Breast epithelium (tissue), 3 donors: ENCODE measurements at regions not wholly inside any gene's neighbourhood (a gene's known extent, or its start where the extent isn't known, plus 50 kb on each side); places are given as distances from the start of the nearest gene placed in this dataset.

Experiments
- POLR2A ChIP-seq: fragments of 450-650 bp; IDR thresholded peaks from one replicate; pipeline ENCODE4 v1.6.1; 2016; ENCODE audit warnings: antibody characterized with exemption, mild to moderate bottlenecking, moderate library complexity
- POLR2AphosphoS5 ChIP-seq, 3 donors: sonication (generic); formaldehyde crosslinking; IDR thresholded peaks; one replicate each; pipeline ENCODE4 v1.6.1; 2017; ENCODE audit warnings: antibody characterized with exemption in 3 of 3
- TF ChIP-seq, protein P1 (sequence below), 3 donors: fragments of 450-650 bp; IDR thresholded peaks; one replicate each; pipeline ENCODE4 v1.5.1; 2016 to 2017; ENCODE audit warnings: antibody characterized with exemption in 3 of 3, mild to moderate bottlenecking in 3 of 3, moderate library complexity in 3 of 3

DNA sequence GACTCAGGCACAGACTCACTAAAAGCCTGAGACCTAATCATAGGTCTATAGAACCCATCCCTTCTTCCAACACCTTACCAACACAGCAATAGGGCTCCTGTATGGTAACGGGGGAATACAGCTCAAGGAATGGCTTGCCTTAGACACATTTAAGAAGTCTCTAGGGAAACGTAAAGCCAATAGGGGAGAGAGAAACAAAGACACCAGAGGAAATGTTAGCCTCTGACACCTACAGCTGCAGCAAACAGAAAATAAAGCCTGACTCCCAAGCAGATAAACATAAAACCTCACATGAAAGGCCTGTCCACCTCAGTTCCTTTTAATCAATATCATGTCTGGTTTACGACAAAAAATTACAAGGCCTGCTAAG is 51.1 kb upstream of the NCOA1 start:
- TF ChIP-seq, protein P1, sequence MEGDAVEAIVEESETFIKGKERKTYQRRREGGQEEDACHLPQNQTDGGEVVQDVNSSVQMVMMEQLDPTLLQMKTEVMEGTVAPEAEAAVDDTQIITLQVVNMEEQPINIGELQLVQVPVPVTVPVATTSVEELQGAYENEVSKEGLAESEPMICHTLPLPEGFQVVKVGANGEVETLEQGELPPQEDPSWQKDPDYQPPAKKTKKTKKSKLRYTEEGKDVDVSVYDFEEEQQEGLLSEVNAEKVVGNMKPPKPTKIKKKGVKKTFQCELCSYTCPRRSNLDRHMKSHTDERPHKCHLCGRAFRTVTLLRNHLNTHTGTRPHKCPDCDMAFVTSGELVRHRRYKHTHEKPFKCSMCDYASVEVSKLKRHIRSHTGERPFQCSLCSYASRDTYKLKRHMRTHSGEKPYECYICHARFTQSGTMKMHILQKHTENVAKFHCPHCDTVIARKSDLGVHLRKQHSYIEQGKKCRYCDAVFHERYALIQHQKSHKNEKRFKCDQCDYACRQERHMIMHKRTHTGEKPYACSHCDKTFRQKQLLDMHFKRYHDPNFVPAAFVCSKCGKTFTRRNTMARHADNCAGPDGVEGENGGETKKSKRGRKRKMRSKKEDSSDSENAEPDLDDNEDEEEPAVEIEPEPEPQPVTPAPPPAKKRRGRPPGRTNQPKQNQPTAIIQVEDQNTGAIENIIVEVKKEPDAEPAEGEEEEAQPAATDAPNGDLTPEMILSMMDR (IDR thresholded peaks at IDR 0.05) = no peak
- TF ChIP-seq POLR2AphosphoS5 (IDR thresholded peaks at IDR 0.05) (no peak), POLR2A (no peak)
